ENCODE measurements at regions not wholly inside any gene's neighbourhood (a gene's known extent, or its start where the extent isn't known, plus 50 kb on each side); places are given as distances from the start of the nearest gene placed in this dataset.

DNA sequence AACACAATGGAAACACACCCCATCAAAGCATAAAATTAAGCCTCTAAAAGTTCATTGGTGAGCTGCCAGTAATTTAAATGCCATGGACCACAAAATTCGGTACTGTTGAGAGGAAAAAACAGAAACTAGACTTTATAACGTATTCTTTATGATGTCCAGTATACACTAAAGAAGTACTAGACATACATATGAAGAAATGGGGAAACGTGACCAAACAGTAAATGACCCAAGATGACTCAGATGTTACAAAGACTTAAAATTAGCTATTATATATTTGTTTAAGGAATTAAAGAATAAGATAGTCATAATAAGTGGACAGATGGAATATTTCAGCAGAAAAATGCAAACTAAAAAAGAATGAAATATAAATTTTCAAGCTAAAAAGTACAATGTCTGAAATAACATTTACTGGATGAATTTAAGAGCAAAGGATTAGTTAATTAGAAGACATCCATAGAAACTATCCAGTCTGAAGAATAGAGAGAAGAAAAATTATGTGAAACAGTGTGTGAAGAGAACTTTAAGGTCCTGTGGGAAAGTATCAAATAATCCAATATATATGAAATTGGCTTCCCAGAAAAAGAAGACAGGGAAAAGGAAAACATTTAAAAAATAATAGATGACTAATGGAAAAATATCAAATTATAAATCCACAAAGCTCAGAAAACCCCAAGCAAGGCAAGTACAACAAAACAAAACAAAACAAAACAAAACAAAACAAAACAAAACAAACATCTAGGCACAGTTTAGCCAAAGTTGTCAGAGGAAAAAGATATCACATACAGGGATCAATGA, 69.4 kb downstream of the SAMD9 start:
- no peak overlapping the region for H3K27ac Mint-ChIP-seq
- H3K27ac ChIP-seq (ENCODE audit: low read depth, low read length) = no peak overlapping the region
- H3K27me3 Mint-ChIP-seq (ENCODE audit: insufficient read depth) = peaks cover 6% of the 10 kb centered on the region
- H3K36me3 Mint-ChIP-seq (ENCODE audit: low read depth) = no peaks in the 10 kb centered on the region
- no peak for DNase-seq
- no peak overlapping the region for H3K4me3 ChIP-seq (ENCODE audit: low read length)
- H3K4me1 ChIP-seq (ENCODE audit: control insufficient read depth, insufficient read depth, low read length) = no peaks in the 10 kb centered on the region
- TF ChIP-seq CTCF (conservative IDR thresholded peaks at IDR 0.05) = no peak
- no peaks in the 10 kb centered on the region for H3K27me3 ChIP-seq (ENCODE audit: control insufficient read depth, insufficient read depth, low read length, poor library complexity, severe bottlenecking)
- H3K9me3 Mint-ChIP-seq = no peaks in the 10 kb centered on the region
- no peaks in the 10 kb centered on the region for H3K36me3 ChIP-seq (ENCODE audit: control insufficient read depth, insufficient read depth, low read length)
- peaks cover 14% of the 10 kb centered on the region for H3K4me1 Mint-ChIP-seq
- no peak overlapping the region for H3K9ac ChIP-seq (ENCODE audit: extremely low read depth, low read length, poor library complexity, severe bottlenecking)
- H3K9me3 ChIP-seq (ENCODE audit: control insufficient read depth, low read length) = no peaks in the 10 kb centered on the region
- no peak overlapping the region for H3K4me3 Mint-ChIP-seq
- WGBS, 2 experiments (ENCODE audit: insufficient coverage in 1 of 2, insufficient read length in 1 of 2) = 98% methylated on average over 3 of the region's 3 CpGs; no CpG with 5 or more reads in 1 of the 2 experiments

GRCh38 chr7:93047514-93048099, 70.2 kb downstream of the SAMD9 start:
- no peak for TF ChIP-seq CTCF (conservative IDR thresholded peaks at IDR 0.05)
- no peak overlapping the region for H3K27ac ChIP-seq (ENCODE audit: low read depth, low read length)
- H3K36me3 ChIP-seq (ENCODE audit: control insufficient read depth, insufficient read depth, low read length) = no peaks in the 10 kb centered on the region
- no peak for DNase-seq
- no peaks in the 10 kb centered on the region for H3K27me3 ChIP-seq (ENCODE audit: control insufficient read depth, insufficient read depth, low read length, poor library complexity, severe bottlenecking)
- Mint-ChIP-seq H3K4me1 (peaks cover 14% of the 10 kb centered on the region), H3K36me3 (ENCODE audit: low read depth) (no peaks in the 10 kb centered on the region), H3K27me3 (ENCODE audit: insufficient read depth) (peaks cover 12% of the 10 kb centered on the region), H3K4me3 (no peak overlapping the region), H3K9me3 (no peaks in the 10 kb centered on the region), H3K27ac (no peak overlapping the region)
- H3K9me3 ChIP-seq (ENCODE audit: control insufficient read depth, low read length) = no peaks in the 10 kb centered on the region
- 50 to 78% methylated on average over 1 of the region's 1 CpG for WGBS, 2 experiments (ENCODE audit: insufficient coverage in 1 of 2, insufficient read length in 1 of 2)
- H3K4me3 ChIP-seq (ENCODE audit: low read length) = no peak overlapping the region
- no peaks in the 10 kb centered on the region for H3K4me1 ChIP-seq (ENCODE audit: control insufficient read depth, insufficient read depth, low read length)
- no peak overlapping the region for H3K9ac ChIP-seq (ENCODE audit: extremely low read depth, low read length, poor library complexity, severe bottlenecking)

GRCh38 chr7:93046641-93047040, 71.1 kb downstream of the SAMD9 start:
- Mint-ChIP-seq H3K4me3 (no peak overlapping the region), H3K27ac (no peak overlapping the region), H3K36me3 (ENCODE audit: low read depth) (no peaks in the 10 kb centered on the region), H3K9me3 (no peaks in the 10 kb centered on the region), H3K27me3 (ENCODE audit: insufficient read depth) (peaks cover 15% of the 10 kb centered on the region), H3K4me1 (peaks cover 14% of the 10 kb centered on the region)
- Histone ChIP-seq H3K27me3 (ENCODE audit: control insufficient read depth, insufficient read depth, low read length, poor library complexity, severe bottlenecking) (no peaks in the 10 kb centered on the region), H3K36me3 (ENCODE audit: control insufficient read depth, insufficient read depth, low read length) (no peaks in the 10 kb centered on the region), H3K27ac (ENCODE audit: low read depth, low read length) (peak overlapping the region; percentile 4), H3K9ac (ENCODE audit: extremely low read depth, low read length, poor library complexity, severe bottlenecking) (no peak overlapping the region), H3K4me1 (ENCODE audit: control insufficient read depth, insufficient read depth, low read length) (no peaks in the 10 kb centered on the region), H3K4me3 (ENCODE audit: low read length) (no peak overlapping the region), H3K9me3 (ENCODE audit: control insufficient read depth, low read length) (no peaks in the 10 kb centered on the region)
- no peak for DNase-seq
- 41 to 86% methylated on average over 3 to 4 of the region's 4 CpGs for WGBS, 2 experiments (ENCODE audit: insufficient coverage in 1 of 2, insufficient read length in 1 of 2)
- TF ChIP-seq CTCF (conservative IDR thresholded peaks at IDR 0.05) = no peak

All from endodermal cell (in vitro differentiated cells).